ENCODE measurements at regions not wholly inside any gene's neighbourhood (a gene's known extent, or its start where the extent isn't known, plus 50 kb on each side); places are given as distances from the start of the nearest gene placed in this dataset.

- in situ Hi-C loops (cut with HindIII; ENCODE audit: low sequenced_read_pairs) = no loop called here
- TF ChIP-seq CTCF (IDR thresholded peaks at IDR 0.05; ENCODE audit: low read depth, low read length) = no peak
- no peak overlapping the region for H3K4me3 ChIP-seq (ENCODE audit: low read depth, low read length)
- no peak for DNase-seq (ENCODE audit: low read depth, low spot score)
Observed at GRCh38 chr1:218570456-218570855, 225.3 kb downstream of the TGFB2 start.

GRCh38 chr1:218571491-218571890, 226.4 kb downstream of the TGFB2 start:
- no peak for DNase-seq (ENCODE audit: low read depth, low spot score)
- in situ Hi-C loops (cut with HindIII; ENCODE audit: low sequenced_read_pairs) = no loop called here
- H3K4me3 ChIP-seq (ENCODE audit: low read depth, low read length) = no peak overlapping the region
- no peak for TF ChIP-seq CTCF (IDR thresholded peaks at IDR 0.05; ENCODE audit: low read depth, low read length)

GRCh38 chr1:218572050-218572449, 226.9 kb downstream of the TGFB2 start:
- in situ Hi-C loops (cut with HindIII; ENCODE audit: low sequenced_read_pairs) = no loop called here
- no peak for TF ChIP-seq CTCF (IDR thresholded peaks at IDR 0.05; ENCODE audit: low read depth, low read length)
- DNase-seq (ENCODE audit: low read depth, low spot score) = no peak

GRCh38 chr1:218573925-218574324, 228.8 kb downstream of the TGFB2 start:
- H3K4me3 ChIP-seq (ENCODE audit: low read depth, low read length) = no peak overlapping the region
- in situ Hi-C loops (cut with HindIII; ENCODE audit: low sequenced_read_pairs) = no loop called here
- TF ChIP-seq CTCF (IDR thresholded peaks at IDR 0.05; ENCODE audit: low read depth, low read length) = no peak
- no peak for DNase-seq (ENCODE audit: low read depth, low spot score)

More at GRCh38 chr1:218572050-218572449, 226.9 kb downstream of the TGFB2 start:
- H3K4me3 ChIP-seq (ENCODE audit: low read depth, low read length) = no peak overlapping the region

GRCh38 chr1:218575079-218575478, 229.9 kb downstream of the TGFB2 start:
- H3K4me3 ChIP-seq (ENCODE audit: low read depth, low read length) = no peak overlapping the region
- in situ Hi-C loops (cut with HindIII; ENCODE audit: low sequenced_read_pairs) = no loop called here
- no peak for TF ChIP-seq CTCF (IDR thresholded peaks at IDR 0.05; ENCODE audit: low read depth, low read length)
- DNase-seq (ENCODE audit: low read depth, low spot score) = no peak

GRCh38 chr1:218575856-218576255, 230.7 kb downstream of the TGFB2 start:
- TF ChIP-seq CTCF (IDR thresholded peaks at IDR 0.05; ENCODE audit: low read depth, low read length) = no peak
- no peak overlapping the region for H3K4me3 ChIP-seq (ENCODE audit: low read depth, low read length)
- no peak for DNase-seq (ENCODE audit: low read depth, low spot score)
- in situ Hi-C loops (cut with HindIII; ENCODE audit: low sequenced_read_pairs) = no loop called here

GRCh38 chr1:218582646-218583045, 237.5 kb downstream of the TGFB2 start:
- in situ Hi-C loops (cut with HindIII; ENCODE audit: low sequenced_read_pairs) = no loop called here
- no peak for TF ChIP-seq CTCF (IDR thresholded peaks at IDR 0.05; ENCODE audit: low read depth, low read length)
- no peak overlapping the region for H3K4me3 ChIP-seq (ENCODE audit: low read depth, low read length)
- no peak for DNase-seq (ENCODE audit: low read depth, low spot score)

Data from astrocyte of the spinal cord (primary cell).